GM18870 (cell line): ENCODE measurements at regions not wholly inside any gene's neighbourhood (a gene's known extent, or its start where the extent isn't known, plus 50 kb on each side); places are given as distances from the start of the nearest gene placed in this dataset.

Experiments used
- ATAC-seq: cut with Tn5 transposase; IDR thresholded peaks from one replicate; pipeline ENCODE4 v1.9.1; 2021; ENCODE audit warnings: moderate library complexity; ENCODE audit not compliant: unreplicated experiment

DNA sequence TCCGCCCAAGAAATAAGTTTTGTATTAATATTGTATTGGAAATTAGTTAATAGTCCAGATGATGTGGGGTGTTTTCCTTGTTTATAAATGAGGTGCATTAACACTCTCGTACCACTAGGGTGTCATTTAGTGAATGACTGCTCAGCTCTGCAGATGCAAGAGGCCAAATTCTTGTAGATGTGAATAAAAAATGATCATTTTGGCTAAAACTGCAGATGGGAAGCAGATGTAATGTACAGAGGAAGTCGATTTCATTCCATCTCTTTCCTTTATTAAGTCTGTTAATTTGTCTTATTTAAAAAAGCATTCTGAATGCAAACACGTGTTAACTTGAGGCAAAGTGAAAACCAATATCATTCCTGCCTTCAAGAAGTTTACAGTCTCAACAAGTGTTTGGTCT lies 108.1 kb downstream of the DHX15 start:
- peak; percentile 55 for ATAC-seq

- no peak for ATAC-seq
These were observed 108.6 kb downstream of the DHX15 start for GRCh38 chr4:24475756-24476155.

DNA sequence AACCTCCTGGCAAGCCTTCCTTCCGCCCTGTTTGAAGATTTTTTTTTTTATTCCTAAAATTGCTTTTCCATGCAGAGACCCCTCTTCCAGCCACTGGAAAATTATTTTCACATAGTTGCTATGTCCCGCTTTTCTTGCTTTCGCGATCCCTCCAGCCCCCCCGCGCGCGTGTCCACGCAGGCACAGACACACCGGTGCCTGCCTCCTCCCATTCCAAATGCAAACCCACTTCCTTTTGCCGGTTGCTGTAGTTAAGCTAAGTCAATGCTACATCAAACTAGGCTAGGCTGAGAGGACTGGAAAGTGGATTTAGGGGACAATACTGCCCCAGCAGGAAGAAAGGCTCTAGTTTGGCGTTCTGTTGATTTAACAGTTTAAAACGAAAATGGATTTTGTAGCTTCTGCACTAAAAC lies 111.0 kb downstream of the DHX15 start:
- ATAC-seq = no peak

DNA sequence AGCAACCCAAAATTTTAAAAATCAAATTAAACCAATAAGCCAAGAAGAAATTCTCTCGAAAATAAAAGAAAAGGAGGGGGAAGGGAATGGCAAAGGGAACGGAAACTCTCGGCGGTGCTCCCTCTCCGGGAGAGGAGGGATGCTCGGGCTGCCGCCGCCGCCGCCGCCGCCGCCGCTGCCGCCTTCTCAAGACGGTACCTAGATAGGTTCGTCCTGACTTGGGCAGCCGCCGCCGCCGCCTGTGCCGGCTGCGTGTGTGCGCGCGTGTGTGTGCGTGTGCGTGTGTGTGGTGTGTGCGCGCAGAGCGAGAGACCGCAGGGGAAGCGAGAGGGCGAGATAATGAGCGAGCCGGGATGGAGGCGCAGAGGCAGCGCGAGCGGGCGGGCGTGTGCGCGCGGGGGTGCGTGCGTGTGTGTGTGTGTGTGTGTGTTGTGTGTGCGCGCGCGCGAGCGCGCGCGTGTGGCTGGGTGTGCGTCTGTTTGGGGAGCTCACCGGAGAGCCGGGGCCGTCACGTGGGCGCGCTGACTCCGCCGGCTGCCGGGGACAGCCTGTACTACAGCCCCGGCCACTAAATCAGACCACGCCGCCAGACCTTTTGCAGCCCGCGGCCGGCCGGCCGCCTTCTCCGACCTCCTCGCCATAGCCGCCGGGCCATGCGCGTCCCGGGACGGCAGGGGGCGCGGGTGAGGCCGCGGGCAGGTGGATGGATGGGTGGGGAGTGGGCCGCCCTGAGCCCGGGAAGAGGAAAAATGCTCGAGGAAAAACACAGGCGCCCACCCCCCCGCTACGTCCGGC lies 111.6 kb downstream of the DHX15 start:
- no peak for ATAC-seq

DNA sequence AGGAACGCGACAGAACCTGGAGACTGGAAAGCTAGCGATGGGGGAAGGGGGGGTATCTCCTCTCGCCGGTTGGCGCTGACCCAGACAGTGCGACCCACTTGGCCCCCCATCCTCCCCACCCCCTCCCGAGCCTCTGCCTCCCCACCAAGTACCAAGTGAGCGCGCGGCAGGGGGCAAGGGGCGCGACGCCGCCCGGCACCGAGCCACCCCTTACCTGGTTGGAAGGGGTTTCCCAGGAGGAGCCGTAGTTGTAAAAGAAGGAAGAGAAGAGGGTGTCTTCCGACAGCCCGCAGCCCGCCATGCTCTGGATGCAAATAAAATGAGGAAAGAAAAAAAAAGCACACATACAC lies 112.2 kb downstream of the DHX15 start:
- no peak for ATAC-seq

DNA sequence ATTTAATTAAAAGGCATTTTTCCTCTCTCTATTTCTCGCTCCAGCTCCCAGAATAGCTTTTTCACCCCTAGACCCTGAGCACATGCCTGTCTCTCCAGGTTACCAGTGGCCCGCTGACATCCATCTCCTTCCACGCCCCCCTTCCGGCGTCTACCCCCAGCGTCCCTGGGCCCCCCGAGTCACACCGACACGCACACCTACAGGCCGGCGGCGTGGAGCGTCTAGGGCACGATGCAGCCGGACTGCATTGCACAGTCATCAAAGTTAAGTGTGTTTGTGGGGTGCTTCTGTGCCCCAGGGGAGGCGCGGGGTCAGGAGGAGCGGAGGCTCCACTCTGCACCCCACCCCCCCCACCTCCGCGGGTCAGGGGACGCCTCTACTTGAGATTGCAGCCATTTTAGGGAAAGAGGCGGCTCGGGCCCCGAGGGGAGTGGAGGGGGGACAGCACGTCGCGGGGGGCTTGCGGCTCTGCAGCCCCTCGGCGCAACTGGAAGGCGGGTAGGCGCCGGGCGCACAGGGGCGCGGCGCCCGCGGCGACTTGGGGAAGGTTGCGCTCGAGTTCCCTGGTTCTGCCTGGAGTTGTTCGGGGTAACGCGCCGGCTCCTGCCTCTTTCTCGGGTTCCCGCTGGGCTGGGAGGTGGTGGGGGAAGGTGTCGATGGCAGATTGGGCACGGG lies 112.7 kb downstream of the DHX15 start:
- no peak for ATAC-seq

DNA sequence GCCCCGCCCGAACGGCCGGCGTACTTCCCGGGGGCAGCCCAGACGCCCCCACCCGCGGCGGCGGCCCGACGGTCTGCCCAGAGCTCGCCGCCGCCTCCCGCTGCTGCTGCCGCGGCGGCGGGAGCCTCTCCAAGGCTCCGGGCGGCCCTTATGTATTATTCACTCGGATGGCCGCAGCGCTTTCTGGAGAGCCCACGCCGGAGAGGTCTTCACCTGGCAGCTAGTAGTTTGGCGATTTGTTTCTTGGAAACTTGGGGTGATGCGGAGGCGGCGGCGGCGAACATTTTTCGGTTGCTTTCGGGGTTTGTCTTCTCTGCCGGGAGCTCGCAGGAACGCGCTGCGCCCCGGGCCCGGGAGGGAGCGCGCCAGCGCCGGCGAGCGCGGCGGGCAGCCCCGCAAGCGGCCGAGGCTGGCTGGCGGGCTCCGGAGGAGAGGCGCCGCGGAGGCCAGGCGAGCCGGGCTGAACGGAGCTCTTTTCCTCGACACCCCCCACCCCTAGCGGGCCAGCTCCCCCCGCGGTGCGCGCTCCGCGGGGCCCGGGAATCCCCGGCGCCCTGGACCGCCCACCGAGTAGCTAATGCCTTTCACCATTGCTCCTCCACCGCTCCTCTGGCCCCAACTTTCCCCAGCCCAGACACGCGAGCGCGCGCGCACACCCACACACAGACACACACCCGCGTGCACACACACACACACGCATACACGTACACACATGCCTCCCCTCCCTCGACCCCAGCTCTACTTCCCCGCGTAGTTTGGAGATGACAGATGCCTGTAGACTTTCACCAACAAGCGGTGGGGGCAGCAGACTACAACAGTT lies 113.5 kb downstream of the DHX15 start:
- ATAC-seq = no peak

GRCh38 chr4:24468071-24468470 lies 116.3 kb downstream of the DHX15 start:
- ATAC-seq = no peak

DNA sequence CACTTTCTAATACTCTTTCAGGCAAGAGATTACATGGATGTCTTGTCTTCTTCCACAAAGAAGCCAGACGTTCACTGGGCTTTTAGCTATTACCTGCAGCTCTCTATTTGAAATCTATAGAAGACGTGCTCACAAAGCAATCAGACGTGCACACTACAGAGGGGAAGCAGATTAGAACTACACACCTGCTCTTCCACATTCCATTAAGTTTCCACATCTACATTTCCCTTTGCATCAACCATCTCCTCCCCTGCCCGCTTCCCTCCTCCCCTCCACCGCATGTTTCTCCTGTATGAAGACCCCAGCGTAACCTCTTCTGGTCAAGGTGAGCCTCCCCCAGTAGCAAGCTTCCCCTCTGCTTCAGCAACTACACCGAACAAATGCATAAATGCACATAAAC lies 119.8 kb downstream of the DHX15 start:
- no peak for ATAC-seq

DNA sequence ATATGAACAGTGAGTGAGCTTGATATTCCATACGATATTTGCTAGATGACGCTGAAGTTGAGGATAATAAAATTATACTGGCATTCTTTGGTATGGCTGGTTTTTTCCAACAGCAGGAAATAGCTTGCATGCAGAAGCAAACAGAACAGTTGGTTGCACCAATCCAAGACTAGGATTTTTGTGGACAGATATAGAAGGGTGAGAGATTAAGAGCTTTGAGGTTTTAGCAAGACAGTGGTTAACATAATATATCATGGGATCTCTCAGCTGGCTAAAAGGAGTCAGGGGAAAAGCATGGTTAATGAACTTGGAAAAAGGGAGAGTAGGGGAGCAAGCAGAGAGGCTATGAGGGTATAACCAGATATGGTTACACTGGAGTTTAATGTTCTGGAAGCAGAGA lies 127.9 kb downstream of the DHX15 start:
- ATAC-seq = no peak

DNA sequence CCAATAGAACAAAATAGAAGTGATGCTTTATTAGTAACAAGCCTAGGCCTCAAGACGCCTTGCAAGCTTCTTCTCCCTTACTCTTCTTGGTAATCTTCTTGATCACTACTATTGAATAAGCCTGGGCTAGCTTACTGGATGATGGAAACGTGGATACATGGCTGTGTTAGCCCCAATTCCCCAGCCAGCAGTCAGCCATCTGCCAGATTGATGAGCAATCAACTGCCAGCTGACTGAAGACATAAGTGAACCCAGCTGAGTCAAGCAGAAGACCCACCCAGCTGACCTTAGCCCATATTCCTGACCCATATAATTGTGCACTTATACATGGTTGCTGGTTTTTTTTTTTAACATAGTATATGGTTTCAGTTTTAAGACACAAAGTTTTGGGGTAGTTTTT lies 130.4 kb downstream of the DHX15 start:
- ATAC-seq = no peak

DNA sequence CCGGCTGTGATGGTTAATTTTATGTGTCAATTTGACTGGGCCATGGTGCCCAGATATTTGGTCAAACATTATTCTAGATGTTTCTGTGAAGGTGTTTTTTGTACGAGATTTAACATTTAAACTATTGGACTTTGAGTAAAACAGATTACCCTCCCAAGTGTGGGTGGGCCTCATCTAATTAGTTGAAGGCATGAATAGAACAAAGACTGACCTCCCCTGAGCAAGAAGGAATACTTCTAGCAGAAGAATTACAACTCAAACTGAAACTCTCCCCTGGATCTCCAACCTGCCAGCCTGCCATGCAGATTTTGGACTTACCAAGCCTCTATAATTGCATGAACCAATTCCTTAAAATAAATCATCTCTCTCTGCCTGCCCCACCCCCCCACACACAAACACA lies 132.5 kb downstream of the DHX15 start:
- no peak for ATAC-seq

- no peak for ATAC-seq
These were observed 141.2 kb downstream of the DHX15 start for GRCh38 chr4:24443200-24443599.

- ATAC-seq = no peak
These were observed 143.6 kb downstream of the DHX15 start for GRCh38 chr4:24440765-24441164.

DNA sequence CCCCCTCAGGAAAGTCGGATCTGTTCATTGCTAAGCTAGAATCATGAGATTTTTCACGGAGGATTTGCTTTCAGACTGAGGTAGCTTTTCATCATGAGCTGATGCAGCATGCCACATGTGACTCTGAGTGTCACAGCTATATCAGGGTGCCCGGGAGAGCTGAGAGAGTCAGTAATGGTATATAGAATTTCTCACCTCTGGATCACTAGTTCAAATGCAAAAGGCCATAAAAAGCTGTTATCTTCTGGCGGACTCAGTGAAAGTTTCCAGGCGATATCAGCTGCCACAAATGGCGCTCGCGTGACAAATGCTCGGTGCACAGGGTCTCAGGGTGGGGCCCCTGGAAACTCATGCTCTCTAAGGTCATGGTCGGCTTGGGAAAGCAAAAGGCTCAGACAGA lies 150.1 kb downstream of the DHX15 start:
- no peak for ATAC-seq

- ATAC-seq = no peak
These were observed 150.7 kb downstream of the DHX15 start for GRCh38 chr4:24433515-24434214.

- ATAC-seq = no peak
These were observed 155.5 kb downstream of the DHX15 start for GRCh38 chr4:24428850-24429249.

- ATAC-seq = no peak
These were observed 157.8 kb downstream of the DHX15 start for GRCh38 chr4:24426557-24426956.

DNA sequence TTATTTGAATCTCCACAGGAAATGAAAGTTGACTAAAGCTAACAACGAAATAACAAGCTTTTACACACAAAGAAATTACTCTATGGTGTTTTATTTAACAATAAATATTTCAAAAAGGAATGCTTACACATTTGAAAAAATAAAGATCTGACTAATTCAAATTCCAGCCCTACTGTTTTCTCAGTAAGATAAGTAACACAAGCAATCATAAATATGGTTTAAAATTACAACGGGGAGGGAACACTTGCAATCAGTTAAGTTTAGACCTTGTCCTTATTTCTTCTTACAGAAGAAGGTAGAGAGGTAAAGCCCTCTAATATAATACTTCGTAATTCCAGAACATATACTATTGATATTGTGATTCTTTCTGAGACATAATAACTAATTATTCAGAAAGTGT lies 158.5 kb downstream of the DHX15 start:
- no peak for ATAC-seq

DNA sequence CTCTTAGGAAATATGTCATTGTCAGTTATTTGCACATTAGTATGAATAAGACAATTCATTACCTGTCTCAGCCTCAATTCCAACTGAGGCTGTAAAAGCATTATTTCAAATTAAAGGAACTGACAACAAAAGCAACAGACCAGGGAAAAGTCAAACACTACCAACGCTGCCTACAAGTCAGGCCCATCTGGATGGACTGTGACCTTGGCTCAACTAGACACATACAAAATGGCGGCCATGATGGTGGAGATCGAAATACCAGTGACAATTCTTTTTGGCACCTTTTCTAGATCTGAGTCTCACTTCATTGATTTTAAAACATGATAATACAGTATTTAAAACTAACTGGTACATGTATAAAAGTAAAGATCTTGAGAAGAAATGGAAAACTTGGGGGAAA lies 160.7 kb downstream of the DHX15 start:
- ATAC-seq = no peak

GRCh38 chr4:24422644-24423043 lies 161.7 kb downstream of the DHX15 start:
- ATAC-seq = no peak
